GM18520 (cell line): ENCODE measurements at regions not wholly inside any gene's neighbourhood (a gene's known extent, or its start where the extent isn't known, plus 50 kb on each side); places are given as distances from the start of the nearest gene placed in this dataset.

ENCODE experiments used
- ATAC-seq: cut with Tn5 transposase; IDR thresholded peaks from one replicate; pipeline ENCODE4 v1.9.1; 2021; ENCODE audit not compliant: unreplicated experiment

- ATAC-seq = no peak
Measured at GRCh38 chr14:76599559-76600287, 161.5 kb upstream of the VASH1 start.

DNA sequence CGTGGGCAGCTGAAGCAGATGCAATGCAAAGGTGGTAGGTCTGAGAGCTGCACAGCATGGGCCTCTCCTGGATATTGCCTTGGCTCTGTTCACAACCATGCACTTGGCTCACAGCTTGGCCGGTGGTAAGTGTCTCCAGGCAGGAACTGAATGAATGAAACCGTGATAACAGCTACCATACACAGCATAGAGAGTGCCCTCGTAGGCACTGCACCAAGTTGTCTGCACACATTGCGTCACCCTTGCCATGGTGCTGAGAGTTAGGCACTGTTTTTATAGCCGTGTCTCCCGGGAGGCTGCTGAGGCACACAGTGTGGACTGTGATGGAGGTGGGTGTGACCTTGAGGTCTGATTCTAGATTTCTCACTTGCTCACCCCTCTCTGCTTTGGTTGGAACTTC, 157.6 kb upstream of the VASH1 start:
- ATAC-seq = no peak

- ATAC-seq = no peak
Measured at GRCh38 chr14:76607510-76607909, 153.8 kb upstream of the VASH1 start.

DNA sequence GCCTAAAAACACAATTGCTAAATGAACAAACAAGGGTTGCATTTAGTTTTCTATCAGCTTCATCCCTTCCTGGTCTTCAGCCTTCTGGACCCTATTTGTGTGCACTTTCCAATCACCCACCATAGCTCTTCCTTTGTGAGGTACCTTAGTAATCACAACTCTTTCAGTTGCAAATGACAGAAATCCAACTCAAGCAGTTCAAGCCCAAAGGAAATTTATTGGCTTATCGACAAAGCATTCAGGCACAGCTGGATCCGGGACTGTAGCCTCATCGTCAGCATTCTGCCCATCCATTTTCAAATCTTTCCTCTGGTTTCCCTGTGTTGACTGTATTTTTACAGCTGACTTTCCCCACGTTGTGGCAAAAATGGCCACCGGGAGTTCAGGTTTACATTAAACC, 148.6 kb upstream of the VASH1 start:
- no peak for ATAC-seq

DNA sequence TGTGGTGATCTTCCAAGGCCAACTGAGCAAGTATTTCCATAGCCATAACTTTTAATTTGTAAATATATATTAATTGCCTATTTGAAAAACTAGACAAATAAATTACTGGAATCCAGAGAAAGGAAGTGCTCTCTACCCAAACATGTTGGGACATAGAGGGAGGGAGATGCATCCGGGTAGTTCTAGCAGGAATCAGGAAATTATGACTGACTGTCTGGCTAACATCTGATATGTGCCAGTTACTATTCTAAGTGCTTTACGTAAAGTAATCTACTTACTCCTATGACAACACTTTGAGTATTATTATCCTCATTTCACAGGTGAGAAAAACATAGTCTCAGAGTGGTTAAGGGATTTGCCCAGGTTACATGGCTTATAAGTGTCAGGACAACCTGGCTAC, 147.7 kb upstream of the VASH1 start:
- no peak for ATAC-seq

- no peak for ATAC-seq
Measured at GRCh38 chr14:76615331-76615730, 145.9 kb upstream of the VASH1 start.

DNA sequence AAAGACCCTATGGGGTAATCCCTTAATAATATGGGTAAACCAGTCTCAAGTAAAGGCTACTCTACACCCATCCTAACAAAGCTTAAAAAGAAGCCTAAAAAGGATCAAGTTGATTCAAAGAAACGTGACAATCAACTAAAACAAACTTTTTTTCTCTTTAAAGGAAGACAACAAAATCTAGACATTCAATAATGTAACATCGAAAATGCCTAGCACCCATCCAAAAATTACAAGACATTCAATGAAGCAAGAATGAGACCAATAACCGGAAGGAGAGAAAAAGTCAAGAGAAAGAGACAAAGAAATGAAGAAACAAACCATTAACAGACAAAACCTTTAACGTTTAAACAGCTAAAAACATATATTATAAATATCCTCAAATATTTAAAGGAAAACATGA, 143.8 kb upstream of the VASH1 start:
- ATAC-seq = no peak

GRCh38 chr14:76636602-76637001, 124.7 kb upstream of the VASH1 start:
- ATAC-seq = no peak

GRCh38 chr14:76638841-76639240, 122.4 kb upstream of the VASH1 start:
- no peak for ATAC-seq

DNA sequence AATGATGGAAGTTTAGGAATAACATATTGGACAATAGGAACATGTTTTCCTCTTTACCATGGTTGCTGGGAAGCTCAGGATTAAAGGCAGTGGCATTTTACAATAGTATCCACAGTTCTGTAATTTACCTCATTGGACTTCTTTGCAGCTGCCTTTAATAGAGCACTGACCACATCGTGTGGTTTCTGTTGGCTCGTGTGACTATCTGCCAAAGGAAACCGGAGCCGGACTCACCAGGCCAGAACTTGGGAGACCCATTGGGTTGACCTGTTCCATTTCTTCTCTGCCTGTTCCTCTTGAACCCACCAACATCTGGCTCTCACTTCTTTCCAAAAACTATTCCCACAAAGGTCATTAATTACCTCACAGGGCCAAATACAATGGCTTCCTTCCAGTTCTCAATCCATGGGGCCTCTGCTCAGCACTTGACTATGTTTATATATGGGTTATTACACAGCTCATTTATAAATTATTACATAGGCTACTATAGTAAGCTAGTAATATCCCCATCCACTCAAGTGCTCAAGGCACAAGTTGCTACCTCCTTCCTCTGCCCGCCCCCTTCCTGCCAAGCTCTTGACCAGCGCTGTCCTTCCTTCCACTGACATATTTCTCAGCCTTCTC, 121.5 kb upstream of the VASH1 start:
- no peak for ATAC-seq

- ATAC-seq = no peak
Measured at GRCh38 chr14:76640923-76641395, 120.3 kb upstream of the VASH1 start.

GRCh38 chr14:76641541-76641940, 119.7 kb upstream of the VASH1 start:
- no peak for ATAC-seq

DNA sequence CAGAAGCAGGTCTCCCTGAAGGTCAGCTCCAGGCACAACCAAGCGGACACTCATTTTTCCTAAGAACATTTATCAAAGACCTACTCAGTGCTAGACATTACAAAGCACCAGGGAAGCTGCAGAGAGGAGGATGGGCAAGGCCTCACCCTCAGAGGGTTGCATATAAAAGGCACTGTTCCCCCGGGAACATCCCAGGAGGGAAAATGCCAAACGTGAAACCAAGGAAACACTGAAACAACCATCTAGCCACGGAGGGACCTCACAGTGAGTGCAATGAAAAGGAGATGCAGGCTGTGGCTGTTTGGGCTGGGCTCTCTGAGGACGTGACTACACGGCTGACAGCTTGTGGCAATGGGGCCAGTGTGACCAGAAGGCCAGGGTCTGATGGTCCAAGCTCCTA, 117.4 kb upstream of the VASH1 start:
- no peak for ATAC-seq

DNA sequence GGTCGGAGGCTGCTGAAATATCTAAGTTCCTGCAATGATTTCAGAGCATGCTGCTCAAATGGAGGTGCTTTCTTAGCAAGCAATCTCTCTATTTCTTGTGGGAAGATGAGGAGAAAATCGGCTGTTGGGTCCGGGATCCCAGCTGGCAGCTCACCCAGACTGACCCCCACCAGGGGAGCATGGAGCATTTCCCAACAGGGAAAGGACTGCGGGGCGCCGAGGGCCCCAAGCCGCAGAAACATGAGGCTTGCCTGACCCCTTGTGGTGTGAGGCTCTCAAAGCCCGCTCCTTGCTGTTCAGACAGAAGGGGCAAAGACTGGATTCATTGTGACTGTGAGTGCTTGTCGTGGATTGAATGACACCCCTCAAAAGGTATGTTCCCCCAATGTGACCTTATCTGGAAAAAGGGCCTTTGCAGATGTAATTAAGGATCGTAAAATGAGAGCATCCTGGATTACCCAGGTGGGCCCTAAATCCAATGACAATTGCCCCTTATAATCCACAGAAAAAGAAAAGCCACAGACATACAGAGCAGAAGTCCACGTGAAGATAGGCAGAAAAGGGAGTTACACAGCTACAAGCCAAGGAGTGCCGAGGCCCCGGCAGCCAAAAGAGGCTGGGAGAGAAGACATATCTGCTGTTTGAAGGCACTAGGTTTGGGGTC, 116.3 kb upstream of the VASH1 start:
- ATAC-seq = no peak

GRCh38 chr14:76647697-76648298, 113.5 kb upstream of the VASH1 start:
- ATAC-seq = peak; percentile 48

- no peak for ATAC-seq
Measured at GRCh38 chr14:76651410-76652055, 109.7 kb upstream of the VASH1 start.

- ATAC-seq = no peak
Measured at GRCh38 chr14:76653875-76654572, 107.2 kb upstream of the VASH1 start.

DNA sequence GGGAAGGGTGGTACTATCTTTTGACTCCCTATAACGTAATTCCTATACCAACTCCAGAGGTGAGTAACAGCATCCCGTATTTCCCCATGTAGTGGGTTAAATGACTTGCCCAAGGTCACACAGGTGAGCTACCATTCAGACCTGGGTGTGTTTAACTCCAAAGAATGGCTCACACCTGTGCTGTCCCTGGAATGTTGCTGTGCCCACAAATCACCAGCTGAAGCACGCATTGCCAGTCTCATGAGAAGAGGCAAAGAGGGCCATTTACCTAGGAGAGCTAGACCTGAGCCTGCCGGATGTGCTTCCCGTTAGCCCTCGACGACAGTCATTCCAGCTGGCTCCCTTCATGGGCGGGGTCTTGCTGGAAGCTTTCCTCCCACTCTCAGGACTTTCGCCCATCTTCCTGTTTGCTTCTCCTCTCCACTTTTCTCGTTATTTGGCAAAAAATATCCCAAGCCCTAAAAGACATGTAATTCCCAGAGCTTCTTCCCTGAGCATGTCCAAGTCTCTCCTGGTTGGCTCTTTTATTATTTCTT, 106.6 kb upstream of the VASH1 start:
- no peak for ATAC-seq

DNA sequence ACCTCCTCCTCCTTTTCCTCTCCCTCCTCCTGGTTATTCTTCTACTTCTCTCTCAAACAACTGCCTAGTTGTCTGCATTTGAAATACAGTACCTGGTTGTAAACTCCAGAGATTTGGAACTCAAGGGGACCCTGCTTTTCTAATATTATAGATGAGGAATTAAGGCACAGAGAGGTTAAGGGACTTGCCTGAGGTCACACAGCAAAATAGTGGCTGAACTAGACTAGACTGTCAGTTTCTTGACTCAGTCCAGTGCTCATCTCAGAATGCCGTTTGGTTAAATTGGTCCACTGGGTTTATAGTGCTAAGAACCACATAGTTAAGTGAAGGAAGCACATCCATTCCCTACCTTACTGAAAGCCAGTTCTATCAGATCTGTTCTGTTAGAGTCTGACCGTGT, 105.9 kb upstream of the VASH1 start:
- ATAC-seq = no peak

GRCh38 chr14:76656592-76656991, 104.7 kb upstream of the VASH1 start:
- ATAC-seq = no peak
